ENCODE measurements at regions not wholly inside any gene's neighbourhood (a gene's known extent, or its start where the extent isn't known, plus 50 kb on each side); places are given as distances from the start of the nearest gene placed in this dataset.

GRCh38 chr2:195562570-195563566, 94.2 kb upstream of the SLC39A10 start:
- H3K27ac ChIP-seq = no peak overlapping the region
- peak in 1 of 2 donors; percentile 21 for DNase-seq (ENCODE audit: low read depth in 1 of 2, low spot score in 1 of 2)
- no peaks in the 10 kb centered on the region for H3K4me1 ChIP-seq (ENCODE audit: low read depth)
- no peak for TF ChIP-seq CTCF (IDR thresholded peaks at IDR 0.05; ENCODE audit: low read depth, low read length)
- H3K4me3 ChIP-seq = no peak overlapping the region
- no peaks in the 10 kb centered on the region for H3K27me3 ChIP-seq
- no peaks in the 10 kb centered on the region for H3K36me3 ChIP-seq
- H3K9me3 ChIP-seq (ENCODE audit: low read depth) = no peaks in the 10 kb centered on the region

GRCh38 chr2:195561116-195561921, 95.7 kb upstream of the SLC39A10 start:
- Histone ChIP-seq H3K9me3 (ENCODE audit: low read depth) (no peaks in the 10 kb centered on the region), H3K27ac (no peak overlapping the region), H3K4me1 (ENCODE audit: low read depth) (no peaks in the 10 kb centered on the region), H3K27me3 (no peaks in the 10 kb centered on the region), H3K36me3 (no peaks in the 10 kb centered on the region), H3K4me3 (no peak overlapping the region)
- DNase-seq (ENCODE audit: low read depth in 1 of 2, low spot score in 1 of 2) = peak in 1 of 2 donors; percentile 85
- TF ChIP-seq CTCF (IDR thresholded peaks at IDR 0.05; ENCODE audit: low read depth, low read length) = no peak

GRCh38 chr2:195560209-195560895, 96.7 kb upstream of the SLC39A10 start:
- H3K27me3 ChIP-seq = no peaks in the 10 kb centered on the region
- no peak for TF ChIP-seq CTCF (IDR thresholded peaks at IDR 0.05; ENCODE audit: low read depth, low read length)
- no peak overlapping the region for H3K4me3 ChIP-seq
- no peaks in the 10 kb centered on the region for H3K9me3 ChIP-seq (ENCODE audit: low read depth)
- no peaks in the 10 kb centered on the region for H3K4me1 ChIP-seq (ENCODE audit: low read depth)
- H3K27ac ChIP-seq = no peak overlapping the region
- no peaks in the 10 kb centered on the region for H3K36me3 ChIP-seq
- DNase-seq (ENCODE audit: low read depth in 1 of 2, low spot score in 1 of 2) = peak in 1 of 2 donors; percentile 33

GRCh38 chr2:195559431-195559914, 97.6 kb upstream of the SLC39A10 start:
- no peak for TF ChIP-seq CTCF (IDR thresholded peaks at IDR 0.05; ENCODE audit: low read depth, low read length)
- Histone ChIP-seq H3K4me3 (no peak overlapping the region), H3K4me1 (ENCODE audit: low read depth) (no peaks in the 10 kb centered on the region), H3K27me3 (no peaks in the 10 kb centered on the region), H3K36me3 (no peaks in the 10 kb centered on the region), H3K9me3 (ENCODE audit: low read depth) (no peaks in the 10 kb centered on the region), H3K27ac (no peak overlapping the region)
- peak in 1 of 2 donors; percentile 94 for DNase-seq (ENCODE audit: low read depth in 1 of 2, low spot score in 1 of 2)

- H3K4me3 ChIP-seq = no peak overlapping the region
- H3K36me3 ChIP-seq = no peaks in the 10 kb centered on the region
- H3K4me1 ChIP-seq (ENCODE audit: low read depth) = no peaks in the 10 kb centered on the region
- TF ChIP-seq CTCF (IDR thresholded peaks at IDR 0.05; ENCODE audit: low read depth, low read length) = no peak
- H3K9me3 ChIP-seq (ENCODE audit: low read depth) = no peaks in the 10 kb centered on the region
- no peak for DNase-seq (ENCODE audit: low read depth in 1 of 2, low spot score in 1 of 2)
- no peak overlapping the region for H3K27ac ChIP-seq
- H3K27me3 ChIP-seq = no peaks in the 10 kb centered on the region
These were observed 101.1 kb upstream of the SLC39A10 start for GRCh38 chr2:195555971-195556370.
